NT2/D1 (cell line): ENCODE measurements at regions not wholly inside any gene's neighbourhood (a gene's known extent, or its start where the extent isn't known, plus 50 kb on each side); places are given as distances from the start of the nearest gene placed in this dataset.

Source experiments
- SUZ12 ChIP-seq: IDR thresholded peaks from 2 replicates; pipeline ENCODE4 v1.6.1; 2011; ENCODE audit not compliant: insufficient read length, insufficient read depth; ENCODE audit errors: extremely low read depth
- YY1 ChIP-seq: IDR thresholded peaks from 2 replicates; pipeline ENCODE4 v1.6.1; 2011; ENCODE audit not compliant: insufficient read length, insufficient read depth

- TF ChIP-seq SUZ12 (no peak), YY1 (no peak)
Measured at GRCh38 chrX:36504625-36505024, 503.5 kb upstream of the FAM47C start.
